NCI-H1092 treated with DMSO at 0.1 percent for 48 hours (cell line): ENCODE measurements at regions not wholly inside any gene's neighbourhood (a gene's known extent, or its start where the extent isn't known, plus 50 kb on each side); places are given as distances from the start of the nearest gene placed in this dataset.
A peak's percentile ranks its signal among the peaks of the same experiment; 100 is the strongest.

ENCODE experiments used
- DNase-seq: peaks from one replicate; lab custom pipeline; 2025; lab: John Stamatoyannopoulos, UW

DNA sequence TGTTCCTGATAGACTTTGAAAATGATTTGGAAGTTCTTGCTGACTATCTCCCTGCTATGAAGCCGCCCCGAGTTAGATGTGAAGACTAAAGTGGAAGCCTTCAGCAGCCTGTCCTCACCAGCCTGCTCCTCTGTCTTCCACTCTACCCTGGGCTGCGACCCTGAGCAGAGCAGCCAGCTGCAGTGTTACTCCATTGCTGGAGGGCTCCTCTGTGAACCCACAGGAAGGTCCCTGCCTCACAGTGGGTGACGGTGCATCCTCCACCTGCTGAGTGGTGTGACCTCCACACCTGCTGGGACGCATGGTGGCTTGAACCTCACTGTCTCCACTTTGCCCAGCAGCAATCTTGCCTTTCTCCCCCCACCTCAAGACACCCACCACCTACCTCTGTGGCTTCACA lies 116.4 kb downstream of the IRS2 start:
- DNase-seq = no peak

DNA sequence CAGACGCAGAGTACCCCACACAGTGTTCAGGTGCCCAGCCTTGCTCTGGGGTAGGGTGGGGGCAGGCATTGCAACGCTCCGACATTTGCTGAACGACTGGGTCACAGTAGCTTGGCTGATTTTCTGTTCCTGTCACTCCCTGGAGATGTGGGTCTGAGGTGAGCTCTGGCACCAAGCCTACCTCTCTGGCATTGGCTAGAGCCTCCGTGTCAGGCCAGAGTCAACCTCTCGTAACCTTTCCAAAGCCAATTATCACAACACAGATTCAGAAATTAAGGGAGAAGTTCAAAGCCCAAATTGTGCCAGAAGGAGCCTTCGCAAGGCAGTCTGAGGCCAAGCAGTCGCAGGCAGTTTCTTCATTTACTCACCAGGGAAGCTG lies 117.2 kb downstream of the IRS2 start:
- no peak for DNase-seq

DNA sequence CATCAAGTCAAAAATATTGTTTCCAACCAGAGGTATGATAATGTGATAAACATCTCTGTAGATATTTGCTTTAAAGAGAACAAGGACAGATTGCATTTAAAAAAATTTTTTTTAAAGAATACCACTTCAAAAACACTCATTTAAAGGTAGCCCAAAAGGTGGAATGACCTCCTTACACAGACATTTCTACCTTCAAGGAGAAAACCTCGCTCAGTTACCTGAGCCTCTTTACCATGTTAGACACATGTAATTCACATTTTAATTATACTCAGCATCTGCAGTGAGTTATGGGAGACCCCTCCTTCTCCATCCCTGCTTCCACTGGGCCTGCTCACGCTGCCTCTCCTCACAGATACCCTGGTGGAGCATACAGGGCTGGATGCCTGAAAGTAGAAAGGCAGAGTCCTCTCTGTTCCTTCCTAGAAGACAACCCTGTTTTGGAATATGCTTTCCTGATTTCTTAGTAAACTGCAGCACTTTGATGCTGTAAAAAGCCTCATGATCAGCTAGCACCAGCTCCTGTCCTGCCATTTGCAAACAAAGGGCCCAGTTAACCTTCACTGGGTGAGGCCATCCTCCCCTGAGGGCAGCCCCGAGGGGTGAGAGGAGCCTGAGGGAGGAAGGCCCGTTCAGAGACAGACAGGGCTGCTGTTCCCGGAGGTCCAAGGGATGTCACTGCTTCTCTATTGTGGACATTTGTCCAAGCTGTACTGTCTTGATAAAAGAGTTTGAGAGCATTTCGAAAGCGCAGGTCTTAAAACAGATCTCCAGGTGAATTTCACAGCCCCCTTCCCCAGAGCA lies 117.8 kb downstream of the IRS2 start:
- no peak for DNase-seq

DNA sequence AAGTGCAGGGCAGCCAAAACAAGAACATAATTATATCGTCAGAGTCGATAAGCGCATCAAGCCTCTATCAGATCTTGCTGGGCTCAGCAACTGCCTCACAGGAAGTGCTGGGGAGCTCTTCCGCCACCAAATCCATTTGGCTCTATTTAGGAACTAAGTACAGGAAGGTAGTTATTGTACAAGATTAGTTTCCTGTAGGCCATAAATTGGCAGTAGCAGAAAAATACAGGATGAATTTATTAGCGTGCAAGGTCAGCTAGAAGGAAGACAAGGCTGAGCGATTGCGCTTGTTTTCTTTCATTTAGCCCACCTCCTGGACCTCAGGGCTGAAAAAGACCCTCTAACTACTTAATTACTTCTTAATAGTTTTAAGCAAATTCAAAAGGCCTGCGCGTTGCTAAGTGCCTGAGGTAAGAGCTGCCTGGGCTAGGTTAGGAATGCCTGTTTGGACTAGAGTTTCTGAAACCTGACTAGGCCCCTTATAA lies 118.5 kb downstream of the IRS2 start:
- DNase-seq = no peak

DNA sequence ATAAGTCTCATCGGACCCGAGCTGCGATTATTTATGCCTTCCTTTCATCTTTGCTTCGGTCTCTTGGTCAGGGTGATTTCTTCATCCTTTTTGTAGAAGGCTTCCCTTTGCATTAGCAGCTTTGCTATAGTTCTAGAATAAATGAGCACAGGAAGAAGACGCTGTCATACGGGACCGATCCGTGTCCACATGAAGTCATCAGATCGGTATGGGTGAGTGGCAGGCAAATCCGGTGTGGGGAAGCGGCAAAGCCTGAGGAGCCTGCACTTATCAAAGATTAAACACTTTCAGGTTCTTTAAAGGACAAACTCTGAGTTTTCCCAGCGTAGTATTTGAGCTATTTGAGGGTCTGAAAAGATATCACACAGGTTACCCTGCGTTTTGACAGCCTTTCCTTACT lies 119.3 kb downstream of the IRS2 start:
- DNase-seq = no peak

DNA sequence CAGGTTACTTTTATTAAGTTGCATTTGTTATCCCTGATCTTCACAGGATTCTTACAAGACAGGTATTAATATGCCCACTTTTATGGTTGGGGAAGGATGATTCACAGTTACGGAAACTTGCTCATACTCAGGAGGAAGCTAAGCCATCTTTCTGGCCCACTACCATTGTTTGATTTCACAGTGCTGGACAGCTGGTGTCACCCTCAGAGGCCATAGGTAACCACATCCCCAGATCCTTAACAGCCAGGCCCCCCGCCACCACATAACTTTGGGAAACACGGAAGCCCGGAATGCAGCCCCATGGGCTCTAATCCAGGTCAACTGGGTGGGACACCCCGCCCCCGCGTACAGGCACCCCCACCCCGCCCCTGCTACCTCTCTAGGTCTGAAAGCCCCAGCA lies 119.7 kb downstream of the IRS2 start:
- no peak for DNase-seq

DNA sequence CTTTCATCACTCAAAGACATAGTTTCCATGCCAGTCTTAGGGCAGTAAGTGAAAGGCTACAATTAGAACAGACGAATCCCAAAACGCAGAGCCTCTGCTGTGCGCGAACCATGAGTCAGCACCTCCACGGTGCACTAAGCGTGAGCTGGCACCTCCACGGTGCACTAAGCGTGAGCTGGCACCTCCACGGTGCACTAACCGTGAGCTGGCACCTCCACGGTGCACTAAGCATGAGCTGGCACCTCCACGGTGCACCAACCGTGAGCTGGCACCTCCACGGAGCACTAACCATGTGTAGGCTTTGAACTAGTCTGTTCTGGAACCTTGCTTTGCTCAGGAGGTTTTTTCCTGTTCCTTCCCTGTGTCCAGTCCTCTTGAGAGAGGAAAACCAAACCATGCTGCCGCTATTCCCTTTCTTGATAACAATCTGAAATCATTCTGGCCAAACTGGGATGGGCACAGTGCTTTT lies 120.6 kb downstream of the IRS2 start:
- no peak for DNase-seq

DNA sequence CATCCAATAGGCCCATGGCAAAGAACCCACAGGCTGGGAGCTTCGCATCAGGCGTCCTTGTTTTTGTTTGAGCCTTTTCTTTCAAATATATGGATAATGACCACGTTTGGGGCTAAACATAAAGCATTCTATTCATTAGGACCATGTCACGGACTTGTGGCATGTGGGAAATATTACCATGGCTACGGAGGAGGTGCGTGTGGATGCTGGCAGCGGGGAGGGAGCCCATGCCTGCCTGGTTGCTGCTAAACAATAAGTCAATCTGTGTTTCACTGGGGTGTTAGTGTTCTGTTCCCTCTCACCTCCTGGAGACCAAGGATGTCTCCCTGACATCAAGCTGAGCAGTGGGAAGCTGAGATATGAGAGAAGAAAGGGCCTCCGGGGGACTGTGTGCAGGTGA lies 121.1 kb downstream of the IRS2 start:
- DNase-seq = no peak

DNA sequence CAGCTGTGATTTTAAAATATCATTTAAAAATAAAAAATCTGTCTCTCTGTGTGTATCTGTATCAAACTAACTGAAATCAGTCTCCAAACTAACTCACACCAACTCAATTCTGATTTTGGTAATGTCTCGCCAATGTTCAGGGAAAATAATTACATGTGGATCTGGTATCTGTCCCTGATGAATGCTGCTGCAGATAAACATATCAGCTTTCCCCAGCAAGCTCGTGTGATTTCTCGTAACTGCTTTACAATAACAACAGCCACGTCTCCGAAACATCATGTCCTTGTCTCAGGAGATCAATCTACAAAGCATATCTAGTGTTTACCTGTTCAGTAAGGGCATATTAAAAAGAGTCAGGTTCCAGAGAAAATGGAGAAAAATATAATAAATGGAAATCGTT lies 129.0 kb downstream of the IRS2 start:
- peak; percentile 86 for DNase-seq

DNA sequence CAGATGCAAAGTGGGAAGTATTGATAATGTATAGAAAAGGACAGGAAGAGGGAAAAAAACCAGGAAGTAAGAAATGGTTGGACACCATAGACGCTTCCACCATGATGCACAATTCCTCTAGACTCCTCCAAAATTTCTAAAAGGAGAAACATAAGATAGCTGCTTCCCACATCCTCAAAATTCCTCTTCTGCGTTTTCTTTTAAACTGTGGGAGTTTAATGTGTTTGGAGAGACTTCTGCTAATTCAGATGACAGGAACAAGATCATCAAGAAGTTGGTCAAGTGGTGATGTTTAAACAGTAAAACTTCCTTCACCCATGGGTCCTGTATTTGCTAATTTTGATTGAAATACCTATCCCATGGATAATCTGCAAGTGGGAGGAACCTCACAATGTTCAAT lies 130.2 kb downstream of the IRS2 start:
- DNase-seq = no peak

DNA sequence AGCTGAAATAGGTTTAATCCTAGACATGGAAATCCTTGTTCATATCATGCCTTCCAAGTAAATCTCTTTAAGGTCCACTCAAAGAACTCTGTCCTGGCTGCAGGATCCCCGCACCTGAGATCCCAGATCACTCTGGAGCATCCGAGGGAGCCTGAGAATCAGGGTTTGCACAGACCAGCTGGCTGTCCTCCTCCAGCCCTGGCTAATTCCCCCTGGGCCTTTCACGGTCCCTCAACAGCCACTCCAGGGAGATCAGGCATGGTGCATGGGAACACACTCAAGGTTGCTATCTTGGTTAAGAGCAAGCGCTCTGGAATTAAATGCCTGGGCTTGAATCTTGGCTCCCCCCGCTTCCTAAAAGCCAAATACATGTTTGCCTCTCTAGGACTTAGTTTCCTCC lies 130.8 kb downstream of the IRS2 start:
- no peak for DNase-seq

DNA sequence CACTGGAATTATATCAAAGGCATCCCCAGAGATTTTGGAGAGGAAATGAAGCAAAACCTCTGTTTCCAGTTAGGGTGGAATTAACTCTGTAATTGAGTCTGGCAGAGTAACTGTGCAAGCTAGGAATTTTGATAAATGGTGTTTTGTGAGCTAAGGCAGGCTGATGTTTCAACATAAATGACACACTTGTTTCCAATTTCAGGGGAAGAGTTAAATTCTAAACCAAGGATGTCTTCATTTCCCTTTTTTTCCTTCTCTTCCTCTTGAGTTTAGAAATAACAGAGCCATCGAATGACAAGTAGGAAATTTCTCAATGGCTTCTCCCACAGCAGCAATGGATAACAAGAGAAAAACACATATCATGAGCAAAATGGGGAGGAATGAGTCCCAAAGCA lies 131.2 kb downstream of the IRS2 start:
- no peak for DNase-seq

DNA sequence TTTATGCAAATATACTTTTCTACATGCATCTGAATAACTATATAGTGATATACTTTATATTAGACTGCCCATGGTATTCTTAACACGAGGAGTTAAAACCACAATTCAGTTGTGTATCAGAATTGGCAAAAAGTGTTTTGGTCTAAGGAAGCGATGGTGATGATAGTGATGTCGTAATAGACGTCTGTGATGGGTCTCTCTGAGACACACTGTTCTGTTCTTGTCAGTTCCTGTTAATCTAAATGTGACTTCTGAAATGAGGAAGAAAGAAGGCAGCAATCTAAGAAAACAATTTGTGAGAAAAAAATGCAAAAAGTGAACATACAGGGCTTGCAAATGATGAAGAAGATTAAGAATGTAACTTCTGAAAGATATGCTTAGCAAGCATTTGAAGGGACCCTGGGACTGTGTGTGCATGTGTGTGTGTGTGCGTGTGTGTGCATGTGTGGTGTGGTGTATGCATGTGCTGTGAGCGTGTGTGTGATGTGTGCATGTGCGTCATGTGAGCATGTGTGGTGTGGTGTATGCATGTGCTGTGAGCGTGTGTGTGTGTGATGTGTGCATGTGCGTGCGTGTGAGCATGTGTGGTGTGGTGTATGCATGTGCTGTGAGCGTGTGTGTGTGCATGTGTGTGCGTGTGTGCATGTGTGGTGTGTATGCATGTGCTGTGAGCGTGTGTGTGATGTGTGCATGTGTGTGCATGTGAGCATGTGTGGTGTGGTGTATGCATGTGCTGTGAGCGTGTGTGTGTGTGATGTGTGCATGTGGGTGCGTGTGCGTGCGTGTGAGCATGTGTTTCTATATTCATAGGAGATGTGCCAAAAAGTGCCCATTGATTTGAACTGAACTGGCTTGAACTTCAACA lies 131.8 kb downstream of the IRS2 start:
- no peak for DNase-seq

DNA sequence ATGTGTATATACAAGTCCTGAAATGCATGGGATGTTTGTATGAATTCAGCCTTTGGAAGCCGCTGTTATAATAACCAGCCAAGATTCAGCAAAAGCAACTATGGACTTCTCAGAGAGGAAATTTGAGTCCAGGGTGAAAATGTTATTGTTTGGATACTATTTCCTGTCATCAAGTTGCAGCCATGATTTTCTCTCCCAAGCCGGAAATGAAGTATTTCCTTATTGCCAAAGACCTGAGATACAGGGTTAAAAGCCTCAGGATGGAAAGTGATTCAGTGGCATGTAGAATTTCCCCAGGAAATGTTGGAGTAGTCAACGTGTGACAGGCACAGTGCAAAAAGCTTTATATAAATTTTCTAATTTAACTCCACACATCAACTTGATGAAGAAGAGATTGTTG lies 133.9 kb downstream of the IRS2 start:
- DNase-seq = no peak

DNA sequence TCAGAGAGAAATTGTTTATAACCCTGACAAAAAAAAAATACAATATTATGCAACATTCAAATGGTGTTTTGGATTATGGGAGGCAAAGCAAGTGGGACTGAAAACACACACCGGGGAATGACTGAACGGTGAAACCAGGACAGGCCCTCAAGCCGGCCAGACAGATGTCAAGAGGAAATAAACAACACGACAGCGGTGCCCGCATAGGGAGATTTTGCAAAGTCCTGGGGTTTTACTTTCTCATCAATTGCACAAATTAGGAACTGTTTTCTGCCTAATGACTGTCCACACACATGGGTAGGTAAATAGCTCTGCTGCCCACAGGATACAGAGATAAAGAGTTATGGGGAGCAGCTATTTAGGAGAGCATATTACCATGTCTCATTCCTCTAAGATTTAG lies 134.5 kb downstream of the IRS2 start:
- no peak for DNase-seq

DNA sequence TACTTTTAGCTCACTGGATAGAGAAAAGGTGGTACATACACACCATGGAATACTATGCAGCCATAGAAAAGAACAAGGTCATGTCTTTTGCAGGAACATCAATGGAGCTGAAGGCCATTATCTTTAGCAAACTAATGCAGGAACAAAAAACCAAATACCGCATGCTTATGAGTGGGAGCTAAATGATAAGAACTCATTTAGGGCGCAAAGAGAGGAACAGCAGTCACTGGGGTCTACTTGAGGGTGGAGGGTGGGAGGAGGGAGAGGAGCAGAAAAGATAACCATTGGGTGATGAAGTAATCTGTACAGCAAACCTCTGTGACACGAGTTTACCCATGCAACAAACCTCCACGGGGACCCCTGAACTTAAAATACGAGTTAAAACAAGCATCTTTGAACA lies 135.1 kb downstream of the IRS2 start:
- no peak for DNase-seq

DNA sequence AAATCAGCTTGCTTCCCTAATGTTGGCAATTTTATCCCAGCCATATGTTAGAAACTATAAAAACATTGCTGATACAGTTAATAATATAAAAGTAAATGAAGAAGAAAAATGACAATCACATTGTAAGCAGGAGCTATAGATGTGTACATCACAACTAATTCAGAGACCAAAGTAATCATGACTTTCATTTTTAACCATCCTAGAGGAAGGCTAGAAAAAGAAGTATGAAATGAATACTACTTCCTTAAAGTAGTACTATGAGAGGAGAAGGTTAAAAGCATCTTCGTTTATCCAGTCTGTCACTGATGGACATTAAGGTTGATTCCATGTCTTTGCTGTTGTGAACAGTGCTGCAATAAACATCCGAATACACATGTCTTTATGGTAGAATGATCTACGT lies 135.5 kb downstream of the IRS2 start:
- DNase-seq = no peak

DNA sequence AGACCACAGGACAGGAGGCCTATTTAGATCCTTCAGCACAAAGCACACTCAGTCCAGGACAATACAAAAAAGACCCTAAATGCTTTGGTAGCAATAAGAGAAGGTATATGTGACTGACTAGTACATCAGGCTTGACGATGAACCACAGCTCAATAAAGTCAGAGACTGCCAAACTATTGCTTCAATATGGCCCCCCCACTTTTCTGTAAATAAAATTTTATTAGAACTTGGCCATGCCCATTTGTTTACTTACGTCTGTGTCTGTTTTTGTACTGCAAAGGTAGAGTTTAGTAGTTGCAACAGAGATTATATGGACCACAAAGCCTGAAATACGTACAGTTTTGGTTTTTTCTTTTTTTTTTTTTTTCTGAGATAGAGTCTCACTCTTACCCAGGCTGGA lies 136.7 kb downstream of the IRS2 start:
- DNase-seq = no peak

DNA sequence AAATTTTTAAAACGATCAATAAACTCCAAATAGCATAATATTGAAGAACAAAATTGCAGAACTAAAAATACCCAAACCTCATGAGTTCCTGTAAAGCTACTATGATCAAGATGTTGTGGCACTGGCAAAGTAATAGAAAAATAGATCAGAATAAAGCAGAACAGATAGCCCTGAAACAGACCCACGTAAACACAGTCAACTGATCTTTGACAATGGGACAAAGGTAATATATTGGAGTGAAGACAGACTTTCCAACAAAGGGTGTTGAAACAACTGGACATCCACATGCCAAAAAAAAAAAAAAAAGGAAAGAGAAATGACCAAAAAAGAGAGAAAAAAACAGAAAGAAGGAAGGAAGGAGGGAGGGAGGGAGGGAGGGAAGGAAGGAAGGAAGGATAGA lies 138.7 kb downstream of the IRS2 start:
- no peak for DNase-seq

DNA sequence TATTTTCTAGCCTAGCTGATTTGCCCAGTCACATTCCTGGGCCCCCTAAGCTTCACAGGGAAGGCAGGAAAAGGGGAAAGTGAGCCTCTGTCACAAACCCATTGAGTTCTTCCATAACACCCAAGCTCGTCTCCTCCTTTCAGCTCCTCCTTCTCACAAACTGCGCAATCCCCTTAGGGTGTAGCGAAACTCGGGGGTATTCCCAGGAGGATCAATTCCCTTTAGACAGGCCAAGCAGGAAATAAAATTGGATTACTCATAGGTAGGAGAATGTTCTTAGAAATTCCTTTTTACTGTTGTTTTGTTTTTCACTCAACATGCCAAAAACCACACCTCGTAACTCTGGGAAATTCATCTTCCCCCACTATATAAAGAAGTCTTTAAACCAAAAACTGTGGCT lies 139.3 kb downstream of the IRS2 start:
- DNase-seq = no peak

DNA sequence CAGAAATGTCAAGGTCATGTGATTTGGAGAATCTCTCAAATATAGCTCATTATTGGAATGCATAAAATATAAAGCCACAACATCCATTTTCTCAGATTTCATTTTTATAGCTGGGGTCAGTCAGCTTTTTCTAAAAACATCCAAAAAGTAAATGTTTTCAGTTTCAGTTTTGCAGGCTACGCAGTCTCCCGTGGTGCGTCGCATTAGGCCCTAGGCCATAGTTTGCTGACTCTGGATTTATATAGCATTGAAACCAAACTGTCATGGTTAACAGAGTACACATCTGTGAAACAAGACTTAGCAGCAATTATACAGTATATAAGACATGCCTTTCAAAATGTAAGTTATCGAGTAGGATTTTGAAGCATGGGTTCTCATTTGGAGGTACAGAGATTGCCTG lies 140.0 kb downstream of the IRS2 start:
- DNase-seq = no peak

DNA sequence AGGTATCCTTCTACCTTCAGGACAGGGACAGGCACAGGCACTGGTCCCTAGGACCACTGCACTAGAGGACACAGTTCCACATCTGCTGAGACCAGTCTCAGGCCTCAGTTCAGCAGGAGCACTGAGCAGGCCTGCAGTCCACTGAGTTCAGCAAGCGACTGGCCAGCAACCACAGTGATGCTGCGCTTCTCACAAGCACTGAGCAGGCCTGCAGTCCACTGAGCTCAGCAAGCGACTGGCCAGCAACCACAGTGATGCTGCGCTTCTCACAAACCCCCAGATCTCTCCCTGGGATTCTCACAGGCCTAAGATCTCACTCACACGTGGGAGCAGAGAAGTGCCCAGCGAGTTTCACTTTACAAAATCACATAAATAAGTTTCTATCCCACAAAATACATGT lies 140.6 kb downstream of the IRS2 start:
- DNase-seq = no peak

DNA sequence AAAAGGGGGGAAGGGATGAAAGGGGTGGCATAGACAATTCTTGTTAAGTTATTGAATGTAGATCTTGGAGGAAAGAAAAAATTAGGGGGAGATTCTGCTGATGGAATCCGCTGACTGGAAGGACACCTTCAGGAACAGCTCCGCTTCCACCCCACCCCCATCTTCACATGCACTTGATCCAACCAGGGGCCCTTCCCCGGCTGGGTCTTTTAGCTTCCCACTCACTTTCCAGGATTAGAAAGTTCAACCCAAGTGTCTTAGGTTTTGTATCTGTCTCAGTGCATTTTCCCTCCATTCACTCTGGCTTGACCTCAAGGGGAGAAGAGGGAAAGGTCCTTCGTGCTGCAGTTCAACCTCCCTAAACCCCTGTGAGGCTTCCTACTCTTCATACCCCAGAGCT lies 141.4 kb downstream of the IRS2 start:
- DNase-seq = no peak
